22Rv1 (cell line): ENCODE measurements at regions not wholly inside any gene's neighbourhood (a gene's known extent, or its start where the extent isn't known, plus 50 kb on each side); places are given as distances from the start of the nearest gene placed in this dataset.

Source experiments
- H3K27ac ChIP-seq: fragments of 450-650 bp; 2 replicates; pipeline ENCODE4 v1.5.1; 2017
- CTCF ChIP-seq: fragments of 450-650 bp; IDR thresholded peaks from 2 replicates; pipeline ENCODE4 v1.5.1; 2017; ENCODE audit warnings: mild to moderate bottlenecking
- ZFX ChIP-seq: fragments of 450-650 bp; IDR thresholded peaks from 2 replicates; pipeline ENCODE4 v1.6.1; 2017; ENCODE audit warnings: antibody characterized with exemption, borderline replicate concordance

DNA sequence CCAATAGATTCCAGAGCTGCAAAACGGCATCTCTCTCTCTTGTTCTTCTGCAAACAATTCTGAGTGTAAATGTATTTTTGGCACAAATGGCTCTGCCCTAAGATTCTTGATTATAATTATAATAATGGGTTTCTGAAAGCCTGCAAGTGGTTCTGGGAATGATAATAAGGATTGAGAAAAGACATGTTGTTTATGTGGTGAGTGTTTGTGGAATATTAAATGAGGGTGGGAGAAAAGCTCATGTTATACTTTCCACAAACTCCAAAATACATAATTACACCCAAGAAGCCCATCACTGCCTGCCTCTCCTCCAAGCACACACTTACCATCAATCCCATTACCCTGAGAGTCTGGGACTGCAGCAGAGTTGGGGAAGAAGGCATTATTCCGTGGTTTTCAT is 460.0 kb upstream of the BRINP1 start:
- TF ChIP-seq CTCF = no peak
- TF ChIP-seq ZFX = no peak

GRCh38 chr9:119827526-119827925 is 458.3 kb upstream of the BRINP1 start:
- TF ChIP-seq ZFX = no peak
- TF ChIP-seq CTCF = no peak

More for the DNA sequence above, 460.0 kb upstream of the BRINP1 start:
- H3K27ac ChIP-seq = no peak overlapping the region

DNA sequence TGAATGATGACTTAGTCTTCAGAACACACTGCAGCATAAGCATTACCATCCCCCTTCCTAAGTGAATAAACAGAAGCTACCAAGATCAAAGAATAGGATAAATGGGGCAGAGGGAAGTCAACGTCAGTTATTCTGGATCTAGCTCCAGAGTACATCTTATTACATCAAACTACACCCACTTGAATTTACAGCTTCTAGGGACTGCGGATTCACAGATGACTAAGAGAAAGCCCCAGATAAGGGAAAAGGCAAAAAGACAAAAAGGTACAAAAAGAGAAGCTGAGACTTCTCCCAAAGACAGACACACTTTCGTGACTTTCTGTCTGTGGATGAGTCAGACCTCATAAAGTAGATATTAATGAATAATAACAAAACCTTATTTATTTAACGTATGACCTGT is 457.9 kb upstream of the BRINP1 start:
- TF ChIP-seq ZFX = no peak
- no peak for TF ChIP-seq CTCF
- no peak overlapping the region for H3K27ac ChIP-seq

More at GRCh38 chr9:119827526-119827925, 458.3 kb upstream of the BRINP1 start:
- H3K27ac ChIP-seq = no peak overlapping the region

DNA sequence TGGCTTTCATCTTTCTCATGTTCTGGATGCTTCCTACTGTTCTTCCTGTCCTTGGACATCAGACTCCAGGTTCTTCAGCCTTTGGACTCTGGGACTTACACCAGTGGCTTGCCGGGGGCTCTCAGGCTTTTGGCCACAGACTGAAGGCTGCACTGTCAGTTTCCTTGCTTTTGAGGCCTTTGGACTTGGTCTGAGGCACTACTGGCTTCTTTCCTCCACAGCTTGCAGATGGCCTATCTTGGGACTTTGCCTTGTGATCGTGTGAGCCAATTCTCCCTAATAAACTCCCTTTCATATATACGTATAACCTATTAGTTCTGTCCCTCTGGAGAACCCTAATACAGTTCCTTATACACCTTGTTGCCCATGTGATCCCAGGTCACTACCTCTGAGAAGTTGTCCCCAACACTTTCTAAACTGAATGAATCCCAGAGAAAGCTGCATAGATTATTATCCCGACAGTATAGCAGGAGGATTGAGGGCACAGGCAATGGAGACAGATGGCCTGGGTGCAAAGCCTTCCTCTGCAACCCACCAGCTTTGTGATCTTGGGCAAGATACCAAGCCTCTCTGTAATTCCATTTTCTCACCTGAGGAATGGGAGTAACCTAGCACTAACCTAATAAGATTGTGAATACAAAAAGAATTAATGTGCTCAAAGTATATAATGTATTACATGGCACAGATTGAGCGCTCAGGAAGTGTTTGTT is 449.6 kb upstream of the BRINP1 start:
- no peak for TF ChIP-seq CTCF
- TF ChIP-seq ZFX = no peak
- H3K27ac ChIP-seq = no peak overlapping the region

DNA sequence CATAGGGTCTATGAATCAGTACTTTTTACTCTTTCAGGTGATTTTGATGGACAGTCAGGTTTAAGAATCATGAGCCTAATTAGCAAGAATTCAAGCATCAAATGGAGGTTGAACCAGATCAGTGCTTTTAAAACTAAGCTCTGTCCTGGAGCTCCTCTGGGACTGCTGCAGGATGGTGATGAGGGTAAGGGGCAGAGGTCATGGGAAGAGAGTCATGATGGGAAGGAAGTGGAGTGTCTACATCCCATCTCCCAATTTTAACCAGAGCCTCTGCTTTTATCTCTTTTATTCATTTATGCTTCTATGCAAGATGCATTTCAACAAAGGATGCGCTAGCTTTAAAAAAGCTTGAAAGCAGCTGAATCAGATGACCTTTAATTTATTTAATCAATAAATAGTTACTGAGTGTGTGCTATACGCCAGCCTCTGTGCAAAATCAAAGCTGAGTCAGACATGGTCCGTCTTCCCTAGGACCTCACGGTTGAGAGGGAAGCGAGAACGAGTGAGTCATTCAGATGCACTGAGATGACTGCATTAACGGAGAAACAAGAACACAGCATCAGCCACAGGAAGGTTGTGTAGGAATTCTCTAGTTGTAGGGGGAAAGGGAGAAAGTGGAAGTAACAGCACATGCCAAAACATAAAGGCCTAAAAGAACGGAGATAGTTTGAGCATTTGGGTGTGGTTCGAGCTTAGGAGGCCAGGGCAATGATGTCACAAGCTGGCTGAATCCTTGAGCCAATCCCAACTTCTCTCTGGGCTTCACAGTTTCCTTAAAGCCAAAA is 441.6 kb upstream of the BRINP1 start:
- no peak overlapping the region for H3K27ac ChIP-seq
- TF ChIP-seq CTCF (no peak), ZFX (no peak)

GRCh38 chr9:119803679-119804078 is 434.4 kb upstream of the BRINP1 start:
- no peak overlapping the region for H3K27ac ChIP-seq
- TF ChIP-seq CTCF = no peak
- TF ChIP-seq ZFX = no peak

DNA sequence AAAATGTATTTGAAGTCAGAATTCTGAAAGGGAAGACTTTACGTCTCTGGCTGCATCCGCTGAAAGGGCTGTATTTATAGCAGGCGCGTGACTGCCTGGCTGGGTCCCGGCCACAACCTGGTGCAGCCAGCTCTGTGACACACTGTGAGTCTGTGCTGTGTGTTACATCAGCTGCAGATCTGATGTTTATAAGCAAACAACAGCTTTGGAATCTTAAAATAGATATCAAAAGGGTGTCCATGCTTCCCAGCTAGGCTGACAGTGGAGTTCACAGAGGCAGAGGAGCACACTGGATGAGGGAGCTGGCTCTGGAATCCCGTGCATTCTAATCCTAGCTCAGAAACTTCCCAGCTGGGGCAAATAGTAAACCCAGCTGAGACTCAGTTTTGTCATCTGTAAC is 433.4 kb upstream of the BRINP1 start:
- H3K27ac ChIP-seq = no peak overlapping the region
- TF ChIP-seq ZFX (no peak), CTCF (no peak)
